Progenitor cell of endocrine pancreas (in vitro differentiated cells): ENCODE measurements at regions not wholly inside any gene's neighbourhood (a gene's known extent, or its start where the extent isn't known, plus 50 kb on each side); places are given as distances from the start of the nearest gene placed in this dataset.

Experiments
- DNase-seq: peaks from one replicate; pipeline ENCODE4 v3.0.0; 2021; ENCODE audit warnings: low spot score; ENCODE audit not compliant: unreplicated experiment
- H3K27ac Mint-ChIP-seq: 2 replicates; pipeline ENCODE4 v1.8.0; 2021; ENCODE audit warnings: mild to moderate bottlenecking, moderate library complexity, mixed read lengths
- H3K27me3 Mint-ChIP-seq: 2 replicates; pipeline ENCODE4 v1.8.0; 2021; ENCODE audit warnings: mixed read lengths
- H3K36me3 Mint-ChIP-seq: 2 replicates; pipeline ENCODE4 v1.8.0; 2022; ENCODE audit warnings: mixed read lengths; ENCODE audit not compliant: insufficient read depth
- H3K4me1 Mint-ChIP-seq: 2 replicates; pipeline ENCODE4 v1.8.0; 2021; ENCODE audit warnings: low read depth, mixed read lengths
- H3K4me3 Mint-ChIP-seq: 2 replicates; pipeline ENCODE4 v1.8.0; 2021; ENCODE audit warnings: low read depth, mild to moderate bottlenecking, moderate library complexity, mixed read lengths
- H3K9me3 Mint-ChIP-seq: 2 replicates; pipeline ENCODE4 v1.8.0; 2021; ENCODE audit warnings: low read depth, mixed read lengths
- CTCF ChIP-seq: fragments of 200-600 bp; sonication (generic); IDR thresholded peaks from one replicate; pipeline ENCODE4 v1.5.0; 2021; ENCODE audit warnings: antibody characterized with exemption, mild to moderate bottlenecking; ENCODE audit not compliant: unreplicated experiment

- no peaks in the 10 kb centered on the region for H3K36me3 Mint-ChIP-seq
- H3K27ac Mint-ChIP-seq, result no peak overlapping the region
- H3K9me3 Mint-ChIP-seq, result no peaks in the 10 kb centered on the region
- H3K4me1 Mint-ChIP-seq, result no peaks in the 10 kb centered on the region
- H3K4me3 Mint-ChIP-seq, result no peak overlapping the region
- no peak for DNase-seq
- no peaks in the 10 kb centered on the region for H3K27me3 Mint-ChIP-seq
- TF ChIP-seq CTCF, result no peak
Observed at GRCh38 chr2:61715506-61715905, 138.4 kb downstream of the FAM161A start.

GRCh38 chr2:61714210-61714609 is 139.7 kb downstream of the FAM161A start:
- no peak for DNase-seq
- Mint-ChIP-seq H3K4me3 (no peak overlapping the region), H3K36me3 (no peaks in the 10 kb centered on the region), H3K4me1 (no peaks in the 10 kb centered on the region), H3K27me3 (no peaks in the 10 kb centered on the region), H3K9me3 (no peaks in the 10 kb centered on the region), H3K27ac (no peak overlapping the region)
- no peak for TF ChIP-seq CTCF

DNA sequence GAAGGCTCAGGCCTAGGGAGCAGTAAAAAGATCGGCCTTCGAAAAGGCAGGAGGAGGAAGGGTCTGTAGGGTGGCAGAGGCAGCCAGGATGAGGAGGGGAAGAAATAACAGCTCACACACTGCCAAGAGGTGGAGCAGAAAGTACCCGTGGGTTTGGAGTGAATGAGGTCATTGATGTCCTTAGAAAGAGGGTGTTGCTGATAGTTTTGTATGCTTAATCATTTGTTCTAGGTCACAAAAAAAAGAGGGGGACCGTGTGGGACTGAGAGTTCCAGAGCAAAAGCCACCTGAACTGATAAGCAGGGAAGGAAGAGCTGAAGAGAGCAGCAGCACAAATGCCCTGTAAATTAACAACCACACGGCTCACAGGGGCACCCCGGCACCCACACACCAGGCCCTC is 140.4 kb downstream of the FAM161A start:
- H3K4me3 Mint-ChIP-seq, result no peak overlapping the region
- no peak for TF ChIP-seq CTCF

GRCh38 chr2:61712060-61712459 is 141.8 kb downstream of the FAM161A start:
- no peaks in the 10 kb centered on the region for H3K27me3 Mint-ChIP-seq
- TF ChIP-seq CTCF, result no peak
- no peaks in the 10 kb centered on the region for H3K36me3 Mint-ChIP-seq
- H3K4me3 Mint-ChIP-seq, result no peak overlapping the region
- no peaks in the 10 kb centered on the region for H3K9me3 Mint-ChIP-seq
- H3K27ac Mint-ChIP-seq, result no peak overlapping the region
- DNase-seq, result no peak
- H3K4me1 Mint-ChIP-seq, result peaks cover 4% of the 10 kb centered on the region

More for the DNA sequence above, 140.4 kb downstream of the FAM161A start:
- Mint-ChIP-seq H3K27me3 (no peaks in the 10 kb centered on the region), H3K36me3 (no peaks in the 10 kb centered on the region), H3K27ac (no peak overlapping the region), H3K4me1 (no peaks in the 10 kb centered on the region), H3K9me3 (no peaks in the 10 kb centered on the region)
- DNase-seq, result no peak

- no peak for TF ChIP-seq CTCF
- Mint-ChIP-seq H3K4me3 (no peak overlapping the region), H3K4me1 (peaks cover 4% of the 10 kb centered on the region), H3K27me3 (no peaks in the 10 kb centered on the region), H3K9me3 (no peaks in the 10 kb centered on the region), H3K36me3 (no peaks in the 10 kb centered on the region), H3K27ac (no peak overlapping the region)
- DNase-seq, result no peak
Observed at GRCh38 chr2:61710711-61711110, 143.1 kb downstream of the FAM161A start.
